ENCODE measurements at regions not wholly inside any gene's neighbourhood (a gene's known extent, or its start where the extent isn't known, plus 50 kb on each side); places are given as distances from the start of the nearest gene placed in this dataset.
"Not testable (repeated sequence)": the region's sequence is repeated elsewhere in the genome, so short reads cannot be mapped to it uniquely, and the experiment has no call there.

DNA sequence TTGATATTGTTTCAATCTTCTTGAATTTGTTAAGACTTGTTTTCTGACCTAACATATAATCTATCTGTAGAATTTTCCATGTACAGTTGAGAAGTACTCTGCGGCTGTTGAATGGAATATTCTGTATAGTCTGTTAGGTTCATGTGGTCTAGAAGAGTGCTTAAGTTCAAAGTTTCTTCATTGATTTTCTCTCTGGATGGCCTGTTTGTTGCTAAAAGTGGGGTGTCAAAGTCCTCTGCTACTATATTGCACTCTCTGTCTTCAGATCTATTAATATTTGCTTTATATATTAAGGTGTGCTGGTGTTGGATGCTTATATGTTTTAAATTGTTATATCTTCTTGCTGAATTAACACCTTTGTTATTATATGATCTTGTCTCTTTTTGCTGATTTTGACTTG lies 290.9 kb upstream of the STXBP6 start:
- Histone ChIP-seq H3K4me2 (ENCODE audit: low read length) (no peak overlapping the region), H3K36me3 (ENCODE audit: insufficient read depth, low read length) (no peaks in the 10 kb centered on the region), H3K9ac (ENCODE audit: low read length) (no peak overlapping the region), H3K27me3 (ENCODE audit: insufficient read depth, low read depth, low read length) (no peaks in the 10 kb centered on the region), H3F3A (ENCODE audit: insufficient read depth, low read length, poor library complexity, severe bottlenecking) (no peaks in the 10 kb centered on the region), H3K79me2 (replicated peaks; ENCODE audit: insufficient read depth, low read length) (no peaks in the 10 kb centered on the region), H3K27ac (ENCODE audit: low read length) (no peak overlapping the region), H4K20me1 (ENCODE audit: insufficient read depth) (no peaks in the 10 kb centered on the region), H2AFZ (ENCODE audit: low read depth, low read length) (no peak overlapping the region), H3K9me2 (ENCODE audit: insufficient read depth, low read length) (no peaks in the 10 kb centered on the region), H3K4me3 (ENCODE audit: low read length) (no peak overlapping the region), H3K9me3 (ENCODE audit: low read length) (no peaks in the 10 kb centered on the region)
- TF ChIP-seq EP300 (conservative IDR thresholded peaks at IDR 0.05; ENCODE audit: poor library complexity, severe bottlenecking), result no peak
- no peak for TF ChIP-seq MXI1 (conservative IDR thresholded peaks at IDR 0.05; ENCODE audit: poor library complexity, severe bottlenecking)
- TF ChIP-seq, protein P1, sequence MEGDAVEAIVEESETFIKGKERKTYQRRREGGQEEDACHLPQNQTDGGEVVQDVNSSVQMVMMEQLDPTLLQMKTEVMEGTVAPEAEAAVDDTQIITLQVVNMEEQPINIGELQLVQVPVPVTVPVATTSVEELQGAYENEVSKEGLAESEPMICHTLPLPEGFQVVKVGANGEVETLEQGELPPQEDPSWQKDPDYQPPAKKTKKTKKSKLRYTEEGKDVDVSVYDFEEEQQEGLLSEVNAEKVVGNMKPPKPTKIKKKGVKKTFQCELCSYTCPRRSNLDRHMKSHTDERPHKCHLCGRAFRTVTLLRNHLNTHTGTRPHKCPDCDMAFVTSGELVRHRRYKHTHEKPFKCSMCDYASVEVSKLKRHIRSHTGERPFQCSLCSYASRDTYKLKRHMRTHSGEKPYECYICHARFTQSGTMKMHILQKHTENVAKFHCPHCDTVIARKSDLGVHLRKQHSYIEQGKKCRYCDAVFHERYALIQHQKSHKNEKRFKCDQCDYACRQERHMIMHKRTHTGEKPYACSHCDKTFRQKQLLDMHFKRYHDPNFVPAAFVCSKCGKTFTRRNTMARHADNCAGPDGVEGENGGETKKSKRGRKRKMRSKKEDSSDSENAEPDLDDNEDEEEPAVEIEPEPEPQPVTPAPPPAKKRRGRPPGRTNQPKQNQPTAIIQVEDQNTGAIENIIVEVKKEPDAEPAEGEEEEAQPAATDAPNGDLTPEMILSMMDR (IDR thresholded peaks at IDR 0.05; ENCODE audit: poor library complexity, severe bottlenecking), result no peak
- TF ChIP-seq, protein P2, sequence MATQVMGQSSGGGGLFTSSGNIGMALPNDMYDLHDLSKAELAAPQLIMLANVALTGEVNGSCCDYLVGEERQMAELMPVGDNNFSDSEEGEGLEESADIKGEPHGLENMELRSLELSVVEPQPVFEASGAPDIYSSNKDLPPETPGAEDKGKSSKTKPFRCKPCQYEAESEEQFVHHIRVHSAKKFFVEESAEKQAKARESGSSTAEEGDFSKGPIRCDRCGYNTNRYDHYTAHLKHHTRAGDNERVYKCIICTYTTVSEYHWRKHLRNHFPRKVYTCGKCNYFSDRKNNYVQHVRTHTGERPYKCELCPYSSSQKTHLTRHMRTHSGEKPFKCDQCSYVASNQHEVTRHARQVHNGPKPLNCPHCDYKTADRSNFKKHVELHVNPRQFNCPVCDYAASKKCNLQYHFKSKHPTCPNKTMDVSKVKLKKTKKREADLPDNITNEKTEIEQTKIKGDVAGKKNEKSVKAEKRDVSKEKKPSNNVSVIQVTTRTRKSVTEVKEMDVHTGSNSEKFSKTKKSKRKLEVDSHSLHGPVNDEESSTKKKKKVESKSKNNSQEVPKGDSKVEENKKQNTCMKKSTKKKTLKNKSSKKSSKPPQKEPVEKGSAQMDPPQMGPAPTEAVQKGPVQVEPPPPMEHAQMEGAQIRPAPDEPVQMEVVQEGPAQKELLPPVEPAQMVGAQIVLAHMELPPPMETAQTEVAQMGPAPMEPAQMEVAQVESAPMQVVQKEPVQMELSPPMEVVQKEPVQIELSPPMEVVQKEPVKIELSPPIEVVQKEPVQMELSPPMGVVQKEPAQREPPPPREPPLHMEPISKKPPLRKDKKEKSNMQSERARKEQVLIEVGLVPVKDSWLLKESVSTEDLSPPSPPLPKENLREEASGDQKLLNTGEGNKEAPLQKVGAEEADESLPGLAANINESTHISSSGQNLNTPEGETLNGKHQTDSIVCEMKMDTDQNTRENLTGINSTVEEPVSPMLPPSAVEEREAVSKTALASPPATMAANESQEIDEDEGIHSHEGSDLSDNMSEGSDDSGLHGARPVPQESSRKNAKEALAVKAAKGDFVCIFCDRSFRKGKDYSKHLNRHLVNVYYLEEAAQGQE (IDR thresholded peaks at IDR 0.05; ENCODE audit: borderline replicate concordance), result no peak
- no peak for TF ChIP-seq RAD21 (conservative IDR thresholded peaks at IDR 0.05)
- no peak for TF ChIP-seq POLR2AphosphoS5 (IDR thresholded peaks at IDR 0.05)
- no peak for TF ChIP-seq TAF1 (IDR thresholded peaks at IDR 0.05; ENCODE audit: low read depth)
- TF ChIP-seq SMC3 (conservative IDR thresholded peaks at IDR 0.05; ENCODE audit: poor library complexity), result no peak
- no peak for TF ChIP-seq EZH2 (IDR thresholded peaks at IDR 0.05; ENCODE audit: borderline replicate concordance, insufficient read depth, low read length, poor library complexity, severe bottlenecking)

DNA sequence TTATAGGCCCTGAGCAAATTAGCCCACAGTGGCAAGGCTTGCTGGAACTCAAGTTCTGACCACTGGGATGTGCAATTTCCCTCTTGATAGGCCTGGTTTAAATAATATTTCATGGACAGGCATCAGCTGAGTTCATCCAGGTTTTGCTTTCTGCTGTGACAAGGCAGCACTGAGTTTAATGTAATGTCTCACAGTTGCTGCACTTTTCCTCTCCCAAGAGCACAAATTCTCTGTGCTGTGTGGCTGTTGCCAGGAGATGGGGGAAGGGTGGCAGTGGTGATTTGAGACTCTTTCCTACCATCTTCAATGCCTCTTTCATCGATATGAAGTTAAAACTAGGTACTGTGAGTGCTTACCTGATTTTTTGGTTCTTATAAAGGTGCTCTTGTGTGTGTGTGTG lies 272.8 kb upstream of the STXBP6 start:
- H3K27ac ChIP-seq (ENCODE audit: low read length), result no peak overlapping the region
- no peaks in the 10 kb centered on the region for H3K27me3 ChIP-seq (ENCODE audit: insufficient read depth, low read depth, low read length)
- H3K4me2 ChIP-seq (ENCODE audit: low read length), result no peak overlapping the region
- no peak overlapping the region for H3K9ac ChIP-seq (ENCODE audit: low read length)
- no peaks in the 10 kb centered on the region for H3F3A ChIP-seq (ENCODE audit: insufficient read depth, low read length, poor library complexity, severe bottlenecking)
- H3K36me3 ChIP-seq (ENCODE audit: insufficient read depth, low read length), result no peaks in the 10 kb centered on the region
- H3K9me2 ChIP-seq (ENCODE audit: insufficient read depth, low read length), result no peaks in the 10 kb centered on the region
- no peak overlapping the region for H3K4me3 ChIP-seq (ENCODE audit: low read length)
- H4K20me1 ChIP-seq (ENCODE audit: insufficient read depth), result no peaks in the 10 kb centered on the region
- no peaks in the 10 kb centered on the region for H3K79me2 ChIP-seq (replicated peaks; ENCODE audit: insufficient read depth, low read length)
- no peak overlapping the region for H2AFZ ChIP-seq (ENCODE audit: low read depth, low read length)
- TF ChIP-seq TAF1 (IDR thresholded peaks at IDR 0.05; ENCODE audit: low read depth) (no peak), MXI1 (conservative IDR thresholded peaks at IDR 0.05; ENCODE audit: poor library complexity, severe bottlenecking) (no peak), EZH2 (IDR thresholded peaks at IDR 0.05; ENCODE audit: borderline replicate concordance, insufficient read depth, low read length, poor library complexity, severe bottlenecking) (no peak), EP300 (conservative IDR thresholded peaks at IDR 0.05; ENCODE audit: poor library complexity, severe bottlenecking) (no peak), POLR2AphosphoS5 (IDR thresholded peaks at IDR 0.05) (no peak), RAD21 (conservative IDR thresholded peaks at IDR 0.05) (no peak), SMC3 (conservative IDR thresholded peaks at IDR 0.05; ENCODE audit: poor library complexity) (no peak)
- TF ChIP-seq, protein P2 (IDR thresholded peaks at IDR 0.05; ENCODE audit: borderline replicate concordance), result no peak
- TF ChIP-seq, protein P1 (IDR thresholded peaks at IDR 0.05; ENCODE audit: poor library complexity, severe bottlenecking), result no peak
- no peaks in the 10 kb centered on the region for H3K9me3 ChIP-seq (ENCODE audit: low read length)

DNA sequence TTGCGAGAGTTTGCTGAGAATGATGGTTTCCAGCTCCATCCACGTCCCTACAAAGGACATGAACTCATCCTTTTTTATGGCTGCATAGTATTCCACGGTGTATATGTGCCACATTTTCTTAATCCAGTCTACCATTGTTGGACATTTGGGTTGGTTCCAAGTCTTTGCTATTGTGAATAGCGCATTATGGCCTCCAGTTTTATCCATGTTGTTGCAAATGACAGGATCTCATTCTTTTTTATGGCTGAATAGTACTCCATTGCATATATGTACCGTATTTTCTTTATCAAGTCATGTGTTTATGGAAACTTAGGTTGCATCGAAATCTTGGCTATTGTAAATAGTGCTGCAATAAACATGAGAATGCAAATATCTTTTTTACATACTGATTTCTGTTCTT lies 266.1 kb upstream of the STXBP6 start:
- H4K20me1 ChIP-seq (ENCODE audit: insufficient read depth); H3F3A ChIP-seq (ENCODE audit: insufficient read depth, low read length, poor library complexity, severe bottlenecking); H3K27ac ChIP-seq (ENCODE audit: low read length); H2AFZ ChIP-seq (ENCODE audit: low read depth, low read length); H3K9me3 ChIP-seq (ENCODE audit: low read length); H3K36me3 ChIP-seq (ENCODE audit: insufficient read depth, low read length); H3K4me3 ChIP-seq (ENCODE audit: low read length); H3K9ac ChIP-seq (ENCODE audit: low read length); H3K9me2 ChIP-seq (ENCODE audit: insufficient read depth, low read length); H3K79me2 ChIP-seq (replicated peaks; ENCODE audit: insufficient read depth, low read length); H3K4me2 ChIP-seq (ENCODE audit: low read length); H3K27me3 ChIP-seq (ENCODE audit: insufficient read depth, low read depth, low read length): not testable (repeated sequence)
